NCI-H82 treated with DMSO at 0.1 percent for 48 hours (cell line): ENCODE measurements at regions not wholly inside any gene's neighbourhood (a gene's known extent, or its start where the extent isn't known, plus 50 kb on each side); places are given as distances from the start of the nearest gene placed in this dataset.

Source experiments
- DNase-seq: peaks from one replicate; lab custom pipeline; 2025; ENCODE audit not compliant: unreplicated experiment; lab: John Stamatoyannopoulos, UW

- no peak for DNase-seq
These were observed 128.7 kb upstream of the USP38 start for GRCh38 chr4:143055997-143056396.

- DNase-seq: no peak
These were observed 113.4 kb upstream of the USP38 start for GRCh38 chr4:143071351-143071750.

- DNase-seq: no peak
These were observed 108.0 kb upstream of the USP38 start for GRCh38 chr4:143076723-143077122.

GRCh38 chr4:143082701-143083100 lies 102.0 kb upstream of the USP38 start:
- no peak for DNase-seq

- no peak for DNase-seq
These were observed 100.8 kb upstream of the USP38 start for GRCh38 chr4:143083756-143084472.

- DNase-seq: no peak
These were observed 100.2 kb upstream of the USP38 start for GRCh38 chr4:143084566-143084965.

- DNase-seq: no peak
These were observed 99.5 kb upstream of the USP38 start for GRCh38 chr4:143085224-143085623.

- DNase-seq: no peak
These were observed 99.1 kb upstream of the USP38 start for GRCh38 chr4:143085659-143086058.

GRCh38 chr4:143089291-143089690 lies 95.4 kb upstream of the USP38 start:
- no peak for DNase-seq

GRCh38 chr4:143089847-143090246 lies 94.9 kb upstream of the USP38 start:
- DNase-seq: no peak

GRCh38 chr4:143091862-143092261 lies 92.9 kb upstream of the USP38 start:
- DNase-seq: no peak

- no peak for DNase-seq
These were observed 89.3 kb upstream of the USP38 start for GRCh38 chr4:143095447-143095846.

- DNase-seq: no peak
These were observed 87.0 kb upstream of the USP38 start for GRCh38 chr4:143097751-143098150.

- DNase-seq: no peak
These were observed 85.0 kb upstream of the USP38 start for GRCh38 chr4:143099693-143100092.

- no peak for DNase-seq
These were observed 75.3 kb upstream of the USP38 start for GRCh38 chr4:143109376-143109775.

GRCh38 chr4:143118663-143119062 lies 66.1 kb upstream of the USP38 start:
- DNase-seq: no peak

- DNase-seq: peak; percentile 85
These were observed 57.1 kb upstream of the USP38 start for GRCh38 chr4:143127621-143128020.

- no peak for DNase-seq
These were observed 50.7 kb upstream of the USP38 start for GRCh38 chr4:143133977-143134376.
